Osteoblast (primary cell): ENCODE measurements at regions not wholly inside any gene's neighbourhood (a gene's known extent, or its start where the extent isn't known, plus 50 kb on each side); places are given as distances from the start of the nearest gene placed in this dataset.

Experiments
- DNase-seq: peaks from one replicate; pipeline ENCODE4 v3.0.0; 2011; ENCODE audit warnings: low spot score, mixed read lengths; ENCODE audit not compliant: insufficient read length; ENCODE audit errors: missing footprints
- H2AFZ ChIP-seq: 2 replicates; pipeline ENCODE4 v1.6.0; 2011; ENCODE audit warnings: mild to moderate bottlenecking, low read length
- H3K27ac ChIP-seq: 2 replicates; pipeline ENCODE4 v1.5.1; 2011; ENCODE audit warnings: mild to moderate bottlenecking, low read depth, low read length, moderate library complexity
- H3K27me3 ChIP-seq: 2 replicates; pipeline ENCODE4 v1.6.0; 2012; ENCODE audit warnings: mild to moderate bottlenecking, control low read depth, inconsistent platforms, low read length, moderate library complexity; ENCODE audit not compliant: insufficient read depth
- H3K36me3 ChIP-seq: 2 replicates; pipeline ENCODE4 v1.5.1; 2011; ENCODE audit warnings: mild to moderate bottlenecking, low read length, control low read depth, moderate library complexity; ENCODE audit not compliant: insufficient read depth
- H3K4me1 ChIP-seq: 2 replicates; pipeline ENCODE4 v1.5.1; 2011; ENCODE audit warnings: mild to moderate bottlenecking, low read length, control low read depth, moderate library complexity; ENCODE audit not compliant: insufficient read depth
- H3K4me2 ChIP-seq: 2 replicates; pipeline ENCODE4 v1.6.0; 2011; ENCODE audit warnings: mild to moderate bottlenecking, low read length; ENCODE audit not compliant: insufficient read depth
- H3K4me3 ChIP-seq: fragments of 200-600 bp; sonication (generic); 3 replicates; pipeline ENCODE4 v1.5.1; 2012; ENCODE audit warnings: mild to moderate bottlenecking, low read length, inconsistent platforms; ENCODE audit not compliant: insufficient read depth
- H3K79me2 ChIP-seq: 2 replicates; pipeline ENCODE4 v1.6.0; 2012; ENCODE audit warnings: mild to moderate bottlenecking, low read length, control low read depth, inconsistent platforms; ENCODE audit not compliant: insufficient read depth
- H3K9me3 ChIP-seq: 2 replicates; pipeline ENCODE4 v1.5.1; 2011; ENCODE audit warnings: low read depth, low read length, control low read depth
- H4K20me1 ChIP-seq: 2 replicates; pipeline ENCODE4 v1.6.0; 2012; ENCODE audit warnings: mild to moderate bottlenecking, low read length, control low read depth; ENCODE audit not compliant: insufficient read depth
- TF ChIP-seq, protein P1 (sequence below): IDR thresholded peaks from 2 replicates; pipeline ENCODE4 v1.5.1; 2011; ENCODE audit warnings: mild to moderate bottlenecking, low read depth, low read length, moderate library complexity; ENCODE audit errors: extremely low read depth

DNA sequence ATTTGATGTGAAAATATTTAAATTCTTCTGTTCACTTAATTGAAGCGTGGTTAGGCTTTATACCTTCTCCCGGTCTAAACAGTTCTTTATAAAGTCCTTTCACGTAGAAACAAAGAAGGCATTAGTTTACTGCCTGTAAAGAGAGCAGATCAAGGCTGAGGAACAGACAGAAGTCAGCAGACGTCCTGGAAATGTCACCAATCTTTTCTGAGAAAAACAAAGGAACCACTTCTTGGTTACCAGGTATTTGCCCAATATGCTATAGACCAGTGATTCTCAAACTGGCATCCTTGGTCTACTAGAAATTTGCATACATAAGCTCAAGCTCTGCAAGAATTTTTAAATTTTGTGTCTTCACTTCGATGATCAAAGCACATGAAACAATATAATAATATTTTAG is 89.2 kb upstream of the STK17B start:
- H4K20me1 ChIP-seq = no peaks in the 10 kb centered on the region
- H3K9me3 ChIP-seq = no peaks in the 10 kb centered on the region
- H3K4me3 ChIP-seq = no peak overlapping the region
- TF ChIP-seq, protein P1, sequence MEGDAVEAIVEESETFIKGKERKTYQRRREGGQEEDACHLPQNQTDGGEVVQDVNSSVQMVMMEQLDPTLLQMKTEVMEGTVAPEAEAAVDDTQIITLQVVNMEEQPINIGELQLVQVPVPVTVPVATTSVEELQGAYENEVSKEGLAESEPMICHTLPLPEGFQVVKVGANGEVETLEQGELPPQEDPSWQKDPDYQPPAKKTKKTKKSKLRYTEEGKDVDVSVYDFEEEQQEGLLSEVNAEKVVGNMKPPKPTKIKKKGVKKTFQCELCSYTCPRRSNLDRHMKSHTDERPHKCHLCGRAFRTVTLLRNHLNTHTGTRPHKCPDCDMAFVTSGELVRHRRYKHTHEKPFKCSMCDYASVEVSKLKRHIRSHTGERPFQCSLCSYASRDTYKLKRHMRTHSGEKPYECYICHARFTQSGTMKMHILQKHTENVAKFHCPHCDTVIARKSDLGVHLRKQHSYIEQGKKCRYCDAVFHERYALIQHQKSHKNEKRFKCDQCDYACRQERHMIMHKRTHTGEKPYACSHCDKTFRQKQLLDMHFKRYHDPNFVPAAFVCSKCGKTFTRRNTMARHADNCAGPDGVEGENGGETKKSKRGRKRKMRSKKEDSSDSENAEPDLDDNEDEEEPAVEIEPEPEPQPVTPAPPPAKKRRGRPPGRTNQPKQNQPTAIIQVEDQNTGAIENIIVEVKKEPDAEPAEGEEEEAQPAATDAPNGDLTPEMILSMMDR = no peak
- peak overlapping the region; percentile 93 for H3K27ac ChIP-seq
- peaks cover 36% of the 10 kb centered on the region for H3K4me1 ChIP-seq
- no peaks in the 10 kb centered on the region for H3K27me3 ChIP-seq
- H3K4me2 ChIP-seq = peak overlapping the region; percentile 66
- no peak for DNase-seq
- peaks cover 13% of the 10 kb centered on the region for H3K79me2 ChIP-seq
- no peaks in the 10 kb centered on the region for H3K36me3 ChIP-seq
- no peak overlapping the region for H2AFZ ChIP-seq

DNA sequence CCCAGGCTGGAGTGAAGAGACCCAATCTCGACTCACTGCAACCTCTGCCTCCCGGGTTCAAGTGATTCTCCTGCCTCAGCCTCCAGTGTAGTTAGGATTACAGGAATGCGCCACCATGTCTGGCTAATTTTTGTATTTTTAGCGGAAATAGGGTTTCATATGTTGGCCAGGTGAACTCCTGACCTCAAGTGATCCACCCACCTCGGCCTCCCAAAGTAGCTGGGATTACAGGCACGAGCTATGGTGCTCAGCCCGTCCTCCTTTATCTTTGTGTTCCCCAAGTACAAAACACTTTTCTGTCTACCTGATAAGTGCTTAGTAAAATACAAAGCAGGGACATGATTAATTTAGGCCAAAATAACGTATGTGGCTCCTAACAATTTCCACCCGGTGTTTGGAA is 91.2 kb upstream of the STK17B start:
- H3K9me3 ChIP-seq = no peaks in the 10 kb centered on the region
- peak overlapping the region; percentile 81 for H3K27ac ChIP-seq
- no peak for DNase-seq
- no peak overlapping the region for H3K4me3 ChIP-seq
- H3K4me1 ChIP-seq = peaks cover 46% of the 10 kb centered on the region
- H3K79me2 ChIP-seq = peaks cover 15% of the 10 kb centered on the region
- H3K27me3 ChIP-seq = no peaks in the 10 kb centered on the region
- no peaks in the 10 kb centered on the region for H3K36me3 ChIP-seq
- no peak overlapping the region for H2AFZ ChIP-seq
- TF ChIP-seq, protein P1 = no peak
- peak overlapping the region; percentile 54 for H3K4me2 ChIP-seq
- H4K20me1 ChIP-seq = no peaks in the 10 kb centered on the region

DNA sequence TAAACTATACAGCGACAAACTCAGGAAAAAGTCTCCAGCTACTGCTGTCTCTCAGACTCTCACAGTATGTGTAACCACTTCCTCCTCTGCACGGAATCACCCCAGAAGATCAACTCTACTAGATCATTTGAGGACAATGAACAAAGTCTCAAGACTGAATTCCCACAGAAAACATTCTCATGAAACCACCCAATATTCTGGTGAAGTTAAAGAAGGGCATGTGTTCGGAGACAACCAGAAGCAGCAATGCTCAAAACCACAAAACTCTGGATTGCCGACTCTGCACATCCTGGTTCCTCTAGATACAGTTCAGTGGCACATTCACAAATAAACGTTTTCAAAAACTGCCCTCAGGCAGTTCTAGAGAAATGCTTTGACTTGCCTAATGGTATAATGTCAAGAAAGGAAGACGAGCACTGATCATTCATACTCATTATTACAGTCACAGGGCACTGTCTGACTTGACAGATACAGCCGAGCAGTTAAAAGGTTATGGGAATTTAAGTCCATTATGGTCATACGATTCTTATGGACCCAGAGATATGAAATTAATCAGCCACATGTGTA is 91.9 kb upstream of the STK17B start:
- Histone ChIP-seq H3K27me3 (no peaks in the 10 kb centered on the region), H3K4me3 (peak overlapping the region; percentile 3), H3K4me1 (peaks cover 52% of the 10 kb centered on the region), H3K79me2 (peaks cover 13% of the 10 kb centered on the region), H3K27ac (peak overlapping the region; percentile 81), H4K20me1 (no peaks in the 10 kb centered on the region), H3K36me3 (no peaks in the 10 kb centered on the region), H3K9me3 (no peaks in the 10 kb centered on the region), H2AFZ (peak overlapping the region; percentile 16), H3K4me2 (peak overlapping the region; percentile 54)
- TF ChIP-seq, protein P1 = no peak
- DNase-seq = no peak

DNA sequence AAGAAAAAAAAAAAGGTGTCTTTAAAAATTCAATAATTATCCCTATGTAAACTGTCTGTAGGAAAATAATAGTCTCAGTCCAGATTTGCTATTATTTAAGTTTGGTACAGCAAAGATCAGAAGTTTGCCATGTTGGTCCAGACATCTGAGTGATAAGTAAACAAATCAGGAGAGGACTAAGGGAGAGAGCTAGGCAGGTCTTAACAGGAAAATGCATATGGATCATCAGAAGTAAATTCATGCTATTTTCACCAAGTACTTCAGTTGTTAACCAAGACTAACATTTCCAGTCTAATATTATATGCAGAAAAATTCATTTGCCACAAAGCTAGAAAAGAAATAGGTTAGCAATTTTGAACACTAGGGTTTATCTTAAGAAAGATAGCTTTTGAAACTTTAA is 95.0 kb upstream of the STK17B start:
- Histone ChIP-seq H3K27ac (peak overlapping the region; percentile 73), H3K9me3 (no peaks in the 10 kb centered on the region), H3K27me3 (no peaks in the 10 kb centered on the region), H3K4me3 (no peak overlapping the region), H4K20me1 (no peaks in the 10 kb centered on the region), H3K4me2 (no peak overlapping the region), H3K4me1 (peaks cover 50% of the 10 kb centered on the region), H3K36me3 (no peaks in the 10 kb centered on the region), H2AFZ (no peak overlapping the region), H3K79me2 (peaks cover 13% of the 10 kb centered on the region)
- no peak for DNase-seq
- TF ChIP-seq, protein P1 = no peak
